Neural crest cell (in vitro differentiated cells): ENCODE measurements at regions not wholly inside any gene's neighbourhood (a gene's known extent, or its start where the extent isn't known, plus 50 kb on each side); places are given as distances from the start of the nearest gene placed in this dataset.

Source experiments
- DNase-seq: peaks from one replicate; pipeline ENCODE4 v3.0.0; 2021; ENCODE audit warnings: low read depth, mixed read lengths, low spot score
- H3K27ac Mint-ChIP-seq: one replicate; pipeline ENCODE4 v1.8.0; 2021; ENCODE audit warnings: mild to moderate bottlenecking, mixed read lengths; ENCODE audit not compliant: unreplicated experiment
- H3K27me3 Mint-ChIP-seq: 2 replicates; pipeline ENCODE4 v1.8.0; 2021; ENCODE audit warnings: low read depth, mild to moderate bottlenecking, mixed read lengths
- H3K36me3 Mint-ChIP-seq: 2 replicates; pipeline ENCODE4 v1.8.0; 2021; ENCODE audit warnings: low read depth, mild to moderate bottlenecking, mixed read lengths
- H3K4me1 Mint-ChIP-seq: 2 replicates; pipeline ENCODE4 v1.8.0; 2021; ENCODE audit warnings: mixed read lengths
- H3K4me3 Mint-ChIP-seq: one replicate; pipeline ENCODE4 v1.8.0; 2021; ENCODE audit warnings: mild to moderate bottlenecking, mixed read lengths
- H3K9me3 Mint-ChIP-seq: 2 replicates; pipeline ENCODE4 v1.8.0; 2021; ENCODE audit warnings: mixed read lengths
- CTCF ChIP-seq: fragments of 200-600 bp; sonication (generic); conservative IDR thresholded peaks from 2 replicates; pipeline ENCODE4 v1.5.0; 2021; ENCODE audit warnings: antibody characterized with exemption, mild to moderate bottlenecking

GRCh38 chr3:182435860-182436259 lies 357.4 kb upstream of the ATP11B start:
- no peaks in the 10 kb centered on the region for H3K9me3 Mint-ChIP-seq
- no peak overlapping the region for H3K4me3 Mint-ChIP-seq
- H3K4me1 Mint-ChIP-seq: no peaks in the 10 kb centered on the region
- no peak overlapping the region for H3K27ac Mint-ChIP-seq
- DNase-seq: no peak
- TF ChIP-seq CTCF: no peak
- no peaks in the 10 kb centered on the region for H3K36me3 Mint-ChIP-seq
- no peaks in the 10 kb centered on the region for H3K27me3 Mint-ChIP-seq

GRCh38 chr3:182436547-182436946 lies 356.8 kb upstream of the ATP11B start:
- DNase-seq: no peak
- Mint-ChIP-seq H3K4me1 (no peaks in the 10 kb centered on the region), H3K4me3 (no peak overlapping the region), H3K27ac (no peak overlapping the region), H3K36me3 (no peaks in the 10 kb centered on the region), H3K9me3 (no peaks in the 10 kb centered on the region), H3K27me3 (no peaks in the 10 kb centered on the region)
- no peak for TF ChIP-seq CTCF

- no peaks in the 10 kb centered on the region for H3K4me1 Mint-ChIP-seq
- no peaks in the 10 kb centered on the region for H3K36me3 Mint-ChIP-seq
- TF ChIP-seq CTCF: no peak
- H3K27me3 Mint-ChIP-seq: no peaks in the 10 kb centered on the region
- no peak overlapping the region for H3K27ac Mint-ChIP-seq
- no peaks in the 10 kb centered on the region for H3K9me3 Mint-ChIP-seq
- DNase-seq: no peak
- no peak overlapping the region for H3K4me3 Mint-ChIP-seq
Measured at GRCh38 chr3:182438398-182438797, 354.9 kb upstream of the ATP11B start.

GRCh38 chr3:182440101-182440500 lies 353.2 kb upstream of the ATP11B start:
- no peak for TF ChIP-seq CTCF
- no peaks in the 10 kb centered on the region for H3K27me3 Mint-ChIP-seq
- no peaks in the 10 kb centered on the region for H3K4me1 Mint-ChIP-seq
- H3K36me3 Mint-ChIP-seq: no peaks in the 10 kb centered on the region
- no peak for DNase-seq
- H3K9me3 Mint-ChIP-seq: no peaks in the 10 kb centered on the region
- no peak overlapping the region for H3K27ac Mint-ChIP-seq
- no peak overlapping the region for H3K4me3 Mint-ChIP-seq

- H3K27ac Mint-ChIP-seq: no peak overlapping the region
- H3K9me3 Mint-ChIP-seq: no peaks in the 10 kb centered on the region
- no peak overlapping the region for H3K4me3 Mint-ChIP-seq
- DNase-seq: no peak
- H3K4me1 Mint-ChIP-seq: peaks cover 5% of the 10 kb centered on the region
- no peaks in the 10 kb centered on the region for H3K27me3 Mint-ChIP-seq
- H3K36me3 Mint-ChIP-seq: no peaks in the 10 kb centered on the region
- no peak for TF ChIP-seq CTCF
Measured at GRCh38 chr3:182445576-182445975, 347.7 kb upstream of the ATP11B start.
